ENCODE measurements at regions not wholly inside any gene's neighbourhood (a gene's known extent, or its start where the extent isn't known, plus 50 kb on each side); places are given as distances from the start of the nearest gene placed in this dataset.

DNA sequence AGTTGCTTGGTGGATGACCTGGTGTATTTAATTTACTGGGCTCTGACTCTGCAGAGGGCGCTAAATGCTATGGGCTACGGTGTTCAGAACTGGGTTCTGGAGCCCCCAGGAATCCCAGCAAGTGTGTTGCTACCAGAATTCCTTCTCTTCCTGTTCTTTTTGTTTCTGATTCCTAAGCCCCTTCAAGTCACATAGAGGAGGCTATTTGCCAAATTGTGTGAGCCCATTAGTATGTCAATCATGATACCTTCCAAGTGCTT is 358.2 kb upstream of the SPRED2 start:
- Histone ChIP-seq H3K27me3 (ENCODE audit: control insufficient read depth in 2 of 2, insufficient read depth in 2 of 2, low read length in 2 of 2) (no peaks in the 10 kb centered on the region), H4K20me1 (ENCODE audit: insufficient read depth, low read length) (no peaks in the 10 kb centered on the region), H3K79me2 (ENCODE audit: insufficient read depth, low read length) (no peaks in the 10 kb centered on the region), H3K4me1 (ENCODE audit: control insufficient read depth in 1 of 2, insufficient read depth in 2 of 2, low read length in 2 of 2) (no peaks in the 10 kb centered on the region), H2AFZ (ENCODE audit: insufficient read depth, low read depth, low read length, poor library complexity, severe bottlenecking) (no peak overlapping the region), H3K27ac (ENCODE audit: low read depth in 1 of 2, low read length in 2 of 2) (no peak overlapping the region), H3K4me2 (replicated peaks; ENCODE audit: extremely low read depth, low read length, poor library complexity, severe bottlenecking) (no peak overlapping the region), H3K4me3 (replicated peaks in 1 of 3; ENCODE audit: low read depth in 2 of 3, low read length in 3 of 3) (no peak overlapping the region), H3K9me3 (replicated peaks in 1 of 2; ENCODE audit: control insufficient read depth in 1 of 2, insufficient read depth in 1 of 2, low read length in 2 of 2) (no peaks in the 10 kb centered on the region), H3K36me3 (replicated peaks in 1 of 2; ENCODE audit: control insufficient read depth in 1 of 2, insufficient read depth in 2 of 2, low read length in 2 of 2) (no peaks in the 10 kb centered on the region), H3K9ac (ENCODE audit: insufficient read depth, low read length, poor library complexity, severe bottlenecking) (no peak overlapping the region)
- Mint-ChIP-seq H3K4me1 (no peaks in the 10 kb centered on the region), H3K4me3 (no peak overlapping the region), H3K27me3 (ENCODE audit: low read depth in 3 of 3) (peaks cover 0 to 7% (median 6%) of the 10 kb centered on the region in 3 donors), H3K27ac (no peak overlapping the region), H3K9me3 (peaks cover 0 to 14% (median 2%) of the 10 kb centered on the region in 7 donors), H3K36me3 (no peaks in the 10 kb centered on the region)
- intact Hi-C loops (cut with micrococcal nuclease) = no loop called here
- DNase-seq = no peak
- WGBS (ENCODE audit: insufficient coverage) = 67% methylated on average over 1 of the region's 2 CpGs
- TF ChIP-seq, protein P1, sequence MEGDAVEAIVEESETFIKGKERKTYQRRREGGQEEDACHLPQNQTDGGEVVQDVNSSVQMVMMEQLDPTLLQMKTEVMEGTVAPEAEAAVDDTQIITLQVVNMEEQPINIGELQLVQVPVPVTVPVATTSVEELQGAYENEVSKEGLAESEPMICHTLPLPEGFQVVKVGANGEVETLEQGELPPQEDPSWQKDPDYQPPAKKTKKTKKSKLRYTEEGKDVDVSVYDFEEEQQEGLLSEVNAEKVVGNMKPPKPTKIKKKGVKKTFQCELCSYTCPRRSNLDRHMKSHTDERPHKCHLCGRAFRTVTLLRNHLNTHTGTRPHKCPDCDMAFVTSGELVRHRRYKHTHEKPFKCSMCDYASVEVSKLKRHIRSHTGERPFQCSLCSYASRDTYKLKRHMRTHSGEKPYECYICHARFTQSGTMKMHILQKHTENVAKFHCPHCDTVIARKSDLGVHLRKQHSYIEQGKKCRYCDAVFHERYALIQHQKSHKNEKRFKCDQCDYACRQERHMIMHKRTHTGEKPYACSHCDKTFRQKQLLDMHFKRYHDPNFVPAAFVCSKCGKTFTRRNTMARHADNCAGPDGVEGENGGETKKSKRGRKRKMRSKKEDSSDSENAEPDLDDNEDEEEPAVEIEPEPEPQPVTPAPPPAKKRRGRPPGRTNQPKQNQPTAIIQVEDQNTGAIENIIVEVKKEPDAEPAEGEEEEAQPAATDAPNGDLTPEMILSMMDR (IDR thresholded peaks at IDR 0.05) = no peak

DNA sequence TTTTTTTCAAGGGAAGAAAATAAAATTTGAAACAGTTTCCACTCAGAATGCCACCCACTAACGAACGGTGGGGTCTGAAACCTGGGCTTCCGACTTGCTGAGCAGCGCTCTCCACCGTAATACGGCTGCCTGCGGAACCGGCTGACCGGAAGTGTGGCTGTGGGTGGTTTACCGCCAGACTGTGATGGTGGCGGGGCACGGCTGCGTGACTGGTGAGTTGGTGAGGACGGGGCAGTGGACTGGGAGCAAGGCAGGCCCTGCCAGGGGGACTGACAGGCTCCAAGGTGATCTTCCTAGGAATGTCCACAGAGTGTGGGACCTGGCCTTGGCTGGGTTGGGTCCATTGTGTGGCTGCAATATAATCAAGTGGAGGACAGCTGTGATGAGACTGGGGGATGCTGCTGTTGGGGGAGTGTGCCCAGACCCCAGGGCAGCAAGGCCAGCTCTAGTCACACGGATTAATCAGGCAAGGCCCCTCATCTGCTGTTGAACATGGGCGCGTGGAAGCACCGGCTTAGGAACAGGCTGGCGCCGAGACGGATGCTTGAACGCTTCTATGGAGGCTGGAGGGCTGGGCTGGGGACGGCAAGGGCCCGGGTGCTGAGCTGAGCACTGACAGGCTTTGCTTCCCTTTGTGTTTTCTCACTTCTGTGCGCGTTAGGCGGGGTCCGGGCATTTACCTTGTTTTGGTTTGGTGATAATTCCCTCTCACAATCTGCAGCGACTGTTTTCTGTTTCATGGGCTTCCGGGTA is 357.7 kb upstream of the SPRED2 start:
- Histone ChIP-seq H3K27ac (ENCODE audit: low read depth in 1 of 2, low read length in 2 of 2) (no peak overlapping the region), H3K9ac (ENCODE audit: insufficient read depth, low read length, poor library complexity, severe bottlenecking) (no peak overlapping the region), H3K79me2 (ENCODE audit: insufficient read depth, low read length) (no peaks in the 10 kb centered on the region), H3K4me2 (replicated peaks; ENCODE audit: extremely low read depth, low read length, poor library complexity, severe bottlenecking) (no peak overlapping the region), H3K27me3 (ENCODE audit: control insufficient read depth in 2 of 2, insufficient read depth in 2 of 2, low read length in 2 of 2) (no peaks in the 10 kb centered on the region), H3K36me3 (replicated peaks in 1 of 2; ENCODE audit: control insufficient read depth in 1 of 2, insufficient read depth in 2 of 2, low read length in 2 of 2) (no peaks in the 10 kb centered on the region), H3K9me3 (replicated peaks in 1 of 2; ENCODE audit: control insufficient read depth in 1 of 2, insufficient read depth in 1 of 2, low read length in 2 of 2) (no peaks in the 10 kb centered on the region), H3K4me3 (replicated peaks in 1 of 3; ENCODE audit: low read depth in 2 of 3, low read length in 3 of 3) (no peak overlapping the region), H3K4me1 (ENCODE audit: control insufficient read depth in 1 of 2, insufficient read depth in 2 of 2, low read length in 2 of 2) (no peaks in the 10 kb centered on the region), H2AFZ (ENCODE audit: insufficient read depth, low read depth, low read length, poor library complexity, severe bottlenecking) (no peak overlapping the region), H4K20me1 (ENCODE audit: insufficient read depth, low read length) (no peaks in the 10 kb centered on the region)
- H3K36me3 Mint-ChIP-seq = no peaks in the 10 kb centered on the region
- H3K27me3 Mint-ChIP-seq (ENCODE audit: low read depth in 3 of 3) = peaks cover 0 to 7% (median 6%) of the 10 kb centered on the region in 3 donors
- WGBS (ENCODE audit: insufficient coverage) = 94% methylated on average over 23 of the region's 30 CpGs
- peaks cover 0 to 14% (median 2%) of the 10 kb centered on the region in 7 donors for H3K9me3 Mint-ChIP-seq
- TF ChIP-seq, protein P1 (IDR thresholded peaks at IDR 0.05) = no peak
- no peak for DNase-seq
- H3K27ac Mint-ChIP-seq = no peak overlapping the region
- H3K4me3 Mint-ChIP-seq = peak overlapping the region in 1 of 2 donors; percentile 25
- no peaks in the 10 kb centered on the region for H3K4me1 Mint-ChIP-seq
- intact Hi-C loops (cut with micrococcal nuclease) = no loop called here

Measured in CD14-positive monocyte (primary cell).